GM12873 (cell line): ENCODE measurements at regions not wholly inside any gene's neighbourhood (a gene's known extent, or its start where the extent isn't known, plus 50 kb on each side); places are given as distances from the start of the nearest gene placed in this dataset.

Experiments
- CTCF ChIP-seq: IDR thresholded peaks from 2 replicates; pipeline ENCODE4 v1.5.1; 2012; ENCODE audit warnings: low read depth, mild to moderate bottlenecking, moderate library complexity, low read length, control low read depth; ENCODE audit not compliant: insufficient read depth; ENCODE audit errors: missing control alignments

- no peak for TF ChIP-seq CTCF
Measured at GRCh38 chr1:48058135-48059025, 61.2 kb upstream of the TRABD2B start.

GRCh38 chr1:48057249-48057648 lies 60.1 kb upstream of the TRABD2B start:
- TF ChIP-seq CTCF = no peak

GRCh38 chr1:48055876-48056764 lies 58.9 kb upstream of the TRABD2B start:
- no peak for TF ChIP-seq CTCF

GRCh38 chr1:48054232-48054631 lies 57.0 kb upstream of the TRABD2B start:
- no peak for TF ChIP-seq CTCF

- no peak for TF ChIP-seq CTCF
Measured at GRCh38 chr1:48052923-48053291, 55.7 kb upstream of the TRABD2B start.

GRCh38 chr1:48051466-48052126 lies 54.4 kb upstream of the TRABD2B start:
- TF ChIP-seq CTCF = no peak

- TF ChIP-seq CTCF = no peak
Measured at GRCh38 chr1:48049823-48050535, 52.8 kb upstream of the TRABD2B start.
